HG03139 (cell line): ENCODE measurements at regions not wholly inside any gene's neighbourhood (a gene's known extent, or its start where the extent isn't known, plus 50 kb on each side); places are given as distances from the start of the nearest gene placed in this dataset.
A peak's percentile ranks its signal among the peaks of the same experiment; 100 is the strongest.

ENCODE experiments used
- ATAC-seq: cut with Tn5 transposase; IDR thresholded peaks from one replicate; pipeline ENCODE4 v1.9.1; 2021; ENCODE audit not compliant: unreplicated experiment

DNA sequence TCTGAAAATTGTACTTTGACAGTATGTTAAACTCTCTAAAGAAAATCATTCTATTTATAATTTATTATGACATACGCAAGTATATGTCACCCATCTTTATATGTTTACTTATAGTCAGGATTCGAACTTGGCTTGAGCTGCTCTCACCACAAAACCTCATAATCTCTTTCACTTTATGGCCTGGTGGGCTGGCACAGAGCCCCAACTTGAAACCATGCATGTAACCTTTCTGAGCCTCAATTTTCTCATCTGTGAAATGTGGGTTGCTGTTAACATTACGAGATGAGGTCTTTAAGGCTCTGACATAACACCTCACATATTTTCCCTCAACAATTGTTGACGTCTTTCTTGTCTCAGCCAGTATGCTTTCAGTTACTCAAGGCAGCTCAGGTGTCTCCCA is 69.4 kb upstream of the PFN2 start:
- no peak for ATAC-seq

- ATAC-seq, result no peak
These were observed 68.1 kb upstream of the PFN2 start for GRCh38 chr3:150038830-150039229.

GRCh38 chr3:150036780-150037179 is 66.1 kb upstream of the PFN2 start:
- no peak for ATAC-seq

- no peak for ATAC-seq
These were observed 65.4 kb upstream of the PFN2 start for GRCh38 chr3:150035910-150036612.

GRCh38 chr3:150035301-150035779 is 64.6 kb upstream of the PFN2 start:
- no peak for ATAC-seq

- no peak for ATAC-seq
These were observed 63.0 kb upstream of the PFN2 start for GRCh38 chr3:150033721-150034120.

GRCh38 chr3:150030841-150031240 is 60.1 kb upstream of the PFN2 start:
- no peak for ATAC-seq

- no peak for ATAC-seq
These were observed 52.5 kb upstream of the PFN2 start for GRCh38 chr3:150023239-150023636.

DNA sequence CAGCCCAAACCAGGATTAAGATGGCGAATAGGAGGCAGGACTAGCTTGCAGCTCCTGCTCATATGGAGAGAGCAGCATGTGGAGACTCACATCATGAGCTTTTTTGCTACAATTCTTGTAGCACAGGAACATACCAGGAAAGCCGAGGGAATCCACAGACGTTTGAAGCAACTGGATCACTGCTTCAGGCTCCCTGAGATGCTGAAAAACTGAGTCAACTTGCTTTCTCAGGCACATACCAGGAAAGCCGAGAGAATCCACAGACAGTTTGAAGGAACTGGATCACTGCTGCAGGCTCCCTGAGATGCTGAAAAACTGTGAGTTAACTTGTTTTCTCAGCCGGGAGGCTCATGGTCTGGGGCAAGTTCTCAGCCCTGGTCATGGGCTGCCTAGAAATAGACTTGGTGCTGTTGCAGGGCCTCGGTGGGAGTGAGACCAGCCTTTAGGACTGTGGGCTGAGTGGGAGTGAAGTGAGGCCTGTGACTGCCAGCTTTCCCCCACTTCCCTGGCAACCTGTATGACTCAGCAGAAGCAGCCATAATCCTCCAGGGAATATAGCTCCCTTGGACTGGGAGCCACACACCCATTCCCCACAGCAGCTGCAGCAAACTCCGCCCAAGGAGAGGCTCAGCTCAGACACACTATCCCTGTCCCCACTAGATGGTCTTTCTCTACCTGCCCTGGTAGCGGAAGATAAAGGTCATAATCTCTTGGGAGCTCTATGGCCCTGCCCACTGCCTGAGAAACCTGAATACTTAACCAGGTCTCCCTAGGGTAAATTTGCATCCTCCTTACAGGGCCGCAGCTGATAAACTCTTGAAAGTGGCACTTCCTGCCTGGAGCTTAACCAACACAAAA is 51.9 kb upstream of the PFN2 start:
- ATAC-seq, result peak; percentile 83

DNA sequence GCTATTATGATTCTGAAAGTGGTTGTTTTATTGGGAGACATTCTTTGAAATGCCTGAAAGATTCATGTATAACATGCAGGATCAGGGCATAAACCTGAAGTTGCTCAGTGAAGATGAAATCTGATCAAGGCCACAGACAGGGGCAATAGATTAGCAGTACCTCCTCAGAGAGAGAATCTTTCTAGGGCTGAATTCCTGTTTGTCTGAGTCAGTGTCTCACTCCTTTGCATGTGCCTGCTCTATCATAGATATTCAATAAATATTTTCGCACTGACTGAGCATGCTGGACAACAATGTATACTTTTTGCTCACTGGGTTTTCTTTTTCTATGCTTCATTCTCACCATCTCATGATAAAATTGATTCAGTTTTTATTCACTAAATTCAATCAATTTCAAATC is 49.8 kb upstream of the PFN2 start:
- ATAC-seq, result no peak
